OCI-LY3 (cell line): ENCODE measurements at regions not wholly inside any gene's neighbourhood (a gene's known extent, or its start where the extent isn't known, plus 50 kb on each side); places are given as distances from the start of the nearest gene placed in this dataset.
"Not testable (repeated sequence)": the region's sequence is repeated elsewhere in the genome, so short reads cannot be mapped to it uniquely, and the experiment has no call there.

ENCODE experiments used
- H2AFZ ChIP-seq: fragments of 200-600, 300-600 bp; shearing (Covaris generic); 2 replicates; pipeline ENCODE4 v1.6.0; 2014; ENCODE audit warnings: antibody characterized with exemption, low read depth, low read length
- H3K27ac ChIP-seq: fragments of 200-600, 300-600 bp; sonication (generic); 2 replicates; pipeline ENCODE4 v1.5.1; 2014; ENCODE audit warnings: mild to moderate bottlenecking, low read length, moderate library complexity, mixed read lengths
- H3K27me3 ChIP-seq: fragments of 200-600, 300-600 bp; sonication (generic); 2 replicates; pipeline ENCODE4 v1.6.1; 2014; ENCODE audit warnings: low read depth, low read length, mixed read lengths
- H3K36me3 ChIP-seq: fragments of 200-600, 300-600 bp; sonication (generic); replicated peaks from 2 replicates; pipeline ENCODE3; 2014; ENCODE audit warnings: low read depth, low read length, mixed read lengths
- H3K4me1 ChIP-seq: fragments of 300-600, 200-600 bp; sonication (generic); 2 replicates; pipeline ENCODE4 v1.6.1; 2014; ENCODE audit warnings: low read length, mixed read lengths
- H3K4me2 ChIP-seq: fragments of 200-600, 300-600 bp; sonication (generic); 2 replicates; pipeline ENCODE4 v1.6.1; 2014; ENCODE audit warnings: low read length, mixed read lengths
- H3K4me3 ChIP-seq: fragments of 300-600, 200-600 bp; sonication (generic); 2 replicates; pipeline ENCODE4 v1.5.1; 2014; ENCODE audit warnings: antibody characterized with exemption, mild to moderate bottlenecking, low read length, moderate library complexity
- H3K79me2 ChIP-seq: fragments of 300-600, 200-600 bp; shearing (Covaris generic); 2 replicates; pipeline ENCODE4 v1.6.1; 2014; ENCODE audit warnings: mild to moderate bottlenecking, low read length, mixed read lengths
- H3K9ac ChIP-seq: fragments of 300-600, 200-600 bp; shearing (Covaris generic); 2 replicates; pipeline ENCODE4 v1.6.0; 2014; ENCODE audit warnings: mild to moderate bottlenecking, low read length, moderate library complexity
- H3K9me3 ChIP-seq: fragments of 200-600, 300-600 bp; shearing (Covaris generic); 2 replicates; pipeline ENCODE4 v1.6.1; 2014; ENCODE audit warnings: low read length, mixed read lengths; ENCODE audit not compliant: insufficient read depth
- H4K20me1 ChIP-seq: fragments of 200-600, 300-600 bp; sonication (generic); 2 replicates; pipeline ENCODE4 v1.6.1; 2016; ENCODE audit warnings: low read length, mixed read lengths; ENCODE audit not compliant: insufficient read depth
- EZH2phosphoT487 ChIP-seq: fragments of 200-600 bp; shearing (Covaris generic); IDR thresholded peaks from 2 replicates; pipeline ENCODE4 v1.6.1; 2018; ENCODE audit warnings: antibody characterized with exemption, mixed run types, low read depth
- TF ChIP-seq, protein P1 (sequence below): fragments of 200-600, 300-600 bp; sonication (generic); IDR thresholded peaks from 2 replicates; pipeline ENCODE4 v1.5.1; 2014; ENCODE audit warnings: antibody characterized with exemption, low read length, low read depth

DNA sequence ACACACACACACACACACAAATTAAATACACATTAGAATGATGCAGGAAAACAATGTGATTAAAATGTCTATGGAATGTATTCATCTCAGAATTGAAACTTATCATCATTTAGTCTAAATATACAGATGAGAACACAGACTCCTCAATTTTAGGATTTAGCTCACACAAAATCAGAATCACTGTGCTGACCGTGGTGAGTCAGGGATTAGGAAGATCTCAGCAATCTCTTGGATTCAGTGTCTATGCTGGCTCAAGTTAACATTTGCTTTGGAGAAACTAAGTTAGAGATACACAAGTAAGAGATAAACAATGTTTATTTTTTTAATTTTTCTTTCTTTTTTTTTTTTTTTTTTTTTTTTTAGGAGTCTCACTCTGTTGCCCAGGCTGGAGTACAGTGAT is 323.6 kb downstream of the KLF12 start:
- Histone ChIP-seq H3K4me3 (no peak overlapping the region), H3K9me3 (no peaks in the 10 kb centered on the region), H3K4me2 (no peak overlapping the region), H3K27ac (no peak overlapping the region), H3K27me3 (no peaks in the 10 kb centered on the region), H3K36me3 (no peaks in the 10 kb centered on the region), H2AFZ (no peak overlapping the region), H4K20me1 (0 out of 2 replicates have a peak, but pooled peaks cover 3% of the 10 kb centered on the region), H3K79me2 (no peaks in the 10 kb centered on the region), H3K9ac (no peak overlapping the region), H3K4me1 (no peaks in the 10 kb centered on the region)
- TF ChIP-seq, protein P1, sequence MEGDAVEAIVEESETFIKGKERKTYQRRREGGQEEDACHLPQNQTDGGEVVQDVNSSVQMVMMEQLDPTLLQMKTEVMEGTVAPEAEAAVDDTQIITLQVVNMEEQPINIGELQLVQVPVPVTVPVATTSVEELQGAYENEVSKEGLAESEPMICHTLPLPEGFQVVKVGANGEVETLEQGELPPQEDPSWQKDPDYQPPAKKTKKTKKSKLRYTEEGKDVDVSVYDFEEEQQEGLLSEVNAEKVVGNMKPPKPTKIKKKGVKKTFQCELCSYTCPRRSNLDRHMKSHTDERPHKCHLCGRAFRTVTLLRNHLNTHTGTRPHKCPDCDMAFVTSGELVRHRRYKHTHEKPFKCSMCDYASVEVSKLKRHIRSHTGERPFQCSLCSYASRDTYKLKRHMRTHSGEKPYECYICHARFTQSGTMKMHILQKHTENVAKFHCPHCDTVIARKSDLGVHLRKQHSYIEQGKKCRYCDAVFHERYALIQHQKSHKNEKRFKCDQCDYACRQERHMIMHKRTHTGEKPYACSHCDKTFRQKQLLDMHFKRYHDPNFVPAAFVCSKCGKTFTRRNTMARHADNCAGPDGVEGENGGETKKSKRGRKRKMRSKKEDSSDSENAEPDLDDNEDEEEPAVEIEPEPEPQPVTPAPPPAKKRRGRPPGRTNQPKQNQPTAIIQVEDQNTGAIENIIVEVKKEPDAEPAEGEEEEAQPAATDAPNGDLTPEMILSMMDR: no peak
- no peak for TF ChIP-seq EZH2phosphoT487

- H4K20me1 ChIP-seq: 0 out of 2 replicates have a peak, but pooled peaks cover 3% of the 10 kb centered on the region
- TF ChIP-seq, protein P1: no peak
- TF ChIP-seq EZH2phosphoT487: no peak
- H3K27me3 ChIP-seq: no peaks in the 10 kb centered on the region
- H3K4me1 ChIP-seq: no peaks in the 10 kb centered on the region
- no peak overlapping the region for H3K4me2 ChIP-seq
- no peaks in the 10 kb centered on the region for H3K9me3 ChIP-seq
- H3K36me3 ChIP-seq: no peaks in the 10 kb centered on the region
- H3K27ac ChIP-seq: no peak overlapping the region
- no peak overlapping the region for H3K9ac ChIP-seq
- no peak overlapping the region for H2AFZ ChIP-seq
- H3K4me3 ChIP-seq: no peak overlapping the region
- H3K79me2 ChIP-seq: no peaks in the 10 kb centered on the region
Observed at GRCh38 chr13:73809561-73809960, 324.6 kb downstream of the KLF12 start.

GRCh38 chr13:73808318-73808717 is 325.9 kb downstream of the KLF12 start:
- Histone ChIP-seq H2AFZ (no peak overlapping the region), H3K9ac (no peak overlapping the region)

GRCh38 chr13:73805326-73805958 is 328.8 kb downstream of the KLF12 start:
- H2AFZ ChIP-seq: not testable (repeated sequence)

More at GRCh38 chr13:73808318-73808717, 325.9 kb downstream of the KLF12 start:
- Histone ChIP-seq H3K27ac (no peak overlapping the region), H3K27me3 (no peaks in the 10 kb centered on the region), H3K36me3 (no peaks in the 10 kb centered on the region), H3K9me3 (no peaks in the 10 kb centered on the region), H4K20me1 (no peaks in the 10 kb centered on the region), H3K79me2 (no peaks in the 10 kb centered on the region), H3K4me2 (no peak overlapping the region), H3K4me1 (no peaks in the 10 kb centered on the region), H3K4me3 (no peak overlapping the region)
- TF ChIP-seq, protein P1: no peak
- TF ChIP-seq EZH2phosphoT487: no peak

More at GRCh38 chr13:73805326-73805958, 328.8 kb downstream of the KLF12 start:
- not testable (repeated sequence) for H3K4me2 ChIP-seq, H4K20me1 ChIP-seq, H3K36me3 ChIP-seq, H3K4me3 ChIP-seq, H3K4me1 ChIP-seq, H3K79me2 ChIP-seq, H3K27ac ChIP-seq, H3K9me3 ChIP-seq, H3K9ac ChIP-seq, H3K27me3 ChIP-seq
